ENCODE measurements at regions not wholly inside any gene's neighbourhood (a gene's known extent, or its start where the extent isn't known, plus 50 kb on each side); places are given as distances from the start of the nearest gene placed in this dataset.

DNA sequence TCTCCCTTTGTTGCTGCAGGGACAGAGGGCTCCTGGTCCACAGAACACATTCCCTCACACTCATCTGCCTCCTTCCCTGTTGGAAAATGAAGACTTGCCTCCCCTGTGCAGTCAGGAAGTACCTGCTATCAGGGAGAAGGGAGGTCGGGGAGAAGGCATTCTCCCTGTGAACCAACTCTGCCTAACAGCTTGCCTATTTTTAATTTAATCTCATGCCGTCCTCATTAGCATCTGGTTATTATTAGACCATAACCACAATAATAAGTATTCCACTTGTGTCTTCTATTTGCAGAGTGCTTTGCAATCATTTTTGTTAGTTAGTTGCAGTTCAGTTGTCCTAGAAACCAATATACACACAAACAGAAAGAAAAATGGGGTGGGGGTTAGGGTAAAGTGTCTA is 232.6 kb upstream of the SKOR2 start:
- H3K4me2 ChIP-seq = no peak overlapping the region
- H3K9ac ChIP-seq = no peak overlapping the region
- Mint-ChIP-seq H3K9me3 (no peaks in the 10 kb centered on the region), H3K4me3 (no peak overlapping the region), H3K27me3 (ENCODE audit: insufficient read depth, low read depth) (peaks cover 2% of the 10 kb centered on the region), H3K36me3 (no peaks in the 10 kb centered on the region), H3K4me1 (peaks cover 8% of the 10 kb centered on the region), H3K27ac (no peak overlapping the region)
- no peaks in the 10 kb centered on the region for H3K4me1 ChIP-seq
- no peaks in the 10 kb centered on the region for H3K27me3 ChIP-seq
- no peaks in the 10 kb centered on the region for H3K36me3 ChIP-seq
- no peaks in the 10 kb centered on the region for H3K9me3 ChIP-seq (ENCODE audit: low read depth)
- no peaks in the 10 kb centered on the region for H3K79me2 ChIP-seq (ENCODE audit: low read depth)
- H3K27ac ChIP-seq = no peak overlapping the region
- TF ChIP-seq EZH2 (IDR thresholded peaks at IDR 0.05) = no peak
- no peak for TF ChIP-seq CTCF (IDR thresholded peaks at IDR 0.05)
- TF ChIP-seq EZH2phosphoT487 (IDR thresholded peaks at IDR 0.05) = no peak
- no peak overlapping the region for H3K4me3 ChIP-seq
- H4K20me1 ChIP-seq (ENCODE audit: low read depth) = no peaks in the 10 kb centered on the region
- no peak overlapping the region for H2AFZ ChIP-seq (replicated peaks)
- no peaks in the 10 kb centered on the region for H3F3A ChIP-seq (ENCODE audit: low read depth)
- DNase-seq (ENCODE audit: low spot score) = no peak

- no peaks in the 10 kb centered on the region for H3K79me2 ChIP-seq (ENCODE audit: low read depth)
- H3K27me3 Mint-ChIP-seq (ENCODE audit: insufficient read depth, low read depth) = no peaks in the 10 kb centered on the region
- no peaks in the 10 kb centered on the region for H3K4me1 ChIP-seq
- H3K4me1 Mint-ChIP-seq = no peaks in the 10 kb centered on the region
- H3K9me3 Mint-ChIP-seq = no peaks in the 10 kb centered on the region
- TF ChIP-seq CTCF (IDR thresholded peaks at IDR 0.05) (no peak), EZH2phosphoT487 (IDR thresholded peaks at IDR 0.05) (no peak), EZH2 (IDR thresholded peaks at IDR 0.05) (no peak)
- H3K4me3 ChIP-seq = no peak overlapping the region
- no peak for DNase-seq (ENCODE audit: low spot score)
- no peaks in the 10 kb centered on the region for H3K36me3 Mint-ChIP-seq
- H3K27ac ChIP-seq = no peak overlapping the region
- no peak overlapping the region for H3K9ac ChIP-seq
- no peak overlapping the region for H2AFZ ChIP-seq (replicated peaks)
- no peak overlapping the region for H3K4me2 ChIP-seq
- no peaks in the 10 kb centered on the region for H3F3A ChIP-seq (ENCODE audit: low read depth)
- no peaks in the 10 kb centered on the region for H4K20me1 ChIP-seq (ENCODE audit: low read depth)
- H3K27ac Mint-ChIP-seq = no peak overlapping the region
- no peaks in the 10 kb centered on the region for H3K9me3 ChIP-seq (ENCODE audit: low read depth)
- no peak overlapping the region for H3K4me3 Mint-ChIP-seq
- H3K27me3 ChIP-seq = no peaks in the 10 kb centered on the region
- no peaks in the 10 kb centered on the region for H3K36me3 ChIP-seq
Observed at GRCh38 chr18:47480166-47480565, 228.7 kb upstream of the SKOR2 start.

GRCh38 chr18:47471784-47472183 is 220.3 kb upstream of the SKOR2 start:
- Mint-ChIP-seq H3K27ac (no peak overlapping the region), H3K4me1 (no peaks in the 10 kb centered on the region), H3K9me3 (no peaks in the 10 kb centered on the region), H3K36me3 (no peaks in the 10 kb centered on the region), H3K27me3 (ENCODE audit: insufficient read depth, low read depth) (peaks cover 5% of the 10 kb centered on the region), H3K4me3 (no peak overlapping the region)
- Histone ChIP-seq H3K4me1 (no peaks in the 10 kb centered on the region), H3K27ac (no peak overlapping the region), H3F3A (ENCODE audit: low read depth) (no peaks in the 10 kb centered on the region), H3K4me3 (no peak overlapping the region), H3K79me2 (ENCODE audit: low read depth) (no peaks in the 10 kb centered on the region), H4K20me1 (ENCODE audit: low read depth) (no peaks in the 10 kb centered on the region), H3K36me3 (no peaks in the 10 kb centered on the region), H3K9ac (no peak overlapping the region), H3K27me3 (no peaks in the 10 kb centered on the region), H3K4me2 (no peak overlapping the region), H2AFZ (replicated peaks) (no peak overlapping the region), H3K9me3 (ENCODE audit: low read depth) (no peaks in the 10 kb centered on the region)
- TF ChIP-seq CTCF (IDR thresholded peaks at IDR 0.05) (no peak), EZH2phosphoT487 (IDR thresholded peaks at IDR 0.05) (no peak), EZH2 (IDR thresholded peaks at IDR 0.05) (no peak)
- DNase-seq (ENCODE audit: low spot score) = no peak

DNA sequence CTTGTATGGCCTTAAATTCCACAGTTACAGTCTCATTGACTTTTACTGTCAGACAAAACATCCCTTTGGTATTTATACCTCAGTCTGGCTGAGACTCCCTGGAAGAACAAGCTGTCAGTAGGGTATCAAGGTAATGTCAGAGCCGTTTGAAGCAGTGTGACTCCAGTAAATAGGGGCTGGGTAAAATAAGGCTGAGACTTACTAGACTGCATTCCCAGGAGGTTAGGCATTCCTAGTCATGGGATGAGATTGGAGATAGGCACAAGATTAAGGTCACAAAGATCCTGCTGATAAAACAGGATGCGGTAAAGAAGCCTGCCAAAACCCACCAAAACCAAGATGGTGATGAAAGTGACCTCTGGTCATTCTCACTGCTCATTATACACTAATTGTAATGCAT is 219.5 kb upstream of the SKOR2 start:
- Histone ChIP-seq H3K27ac (no peak overlapping the region), H3K36me3 (no peaks in the 10 kb centered on the region), H3K9ac (no peak overlapping the region), H3K27me3 (no peaks in the 10 kb centered on the region), H3F3A (ENCODE audit: low read depth) (no peaks in the 10 kb centered on the region), H4K20me1 (ENCODE audit: low read depth) (no peaks in the 10 kb centered on the region), H2AFZ (replicated peaks) (no peak overlapping the region), H3K4me2 (no peak overlapping the region), H3K9me3 (ENCODE audit: low read depth) (no peaks in the 10 kb centered on the region), H3K4me1 (no peaks in the 10 kb centered on the region), H3K4me3 (no peak overlapping the region), H3K79me2 (ENCODE audit: low read depth) (no peaks in the 10 kb centered on the region)
- no peak overlapping the region for H3K27ac Mint-ChIP-seq
- no peak for DNase-seq (ENCODE audit: low spot score)
- H3K36me3 Mint-ChIP-seq = no peaks in the 10 kb centered on the region
- peaks cover 7% of the 10 kb centered on the region for H3K27me3 Mint-ChIP-seq (ENCODE audit: insufficient read depth, low read depth)
- H3K4me3 Mint-ChIP-seq = no peak overlapping the region
- TF ChIP-seq EZH2phosphoT487 (IDR thresholded peaks at IDR 0.05) = no peak
- TF ChIP-seq EZH2 (IDR thresholded peaks at IDR 0.05) = no peak
- no peak for TF ChIP-seq CTCF (IDR thresholded peaks at IDR 0.05)
- H3K4me1 Mint-ChIP-seq = no peaks in the 10 kb centered on the region
- H3K9me3 Mint-ChIP-seq = no peaks in the 10 kb centered on the region
